GM12878 (cell line): ENCODE measurements at regions not wholly inside any gene's neighbourhood (a gene's known extent, or its start where the extent isn't known, plus 50 kb on each side); places are given as distances from the start of the nearest gene placed in this dataset.

Source experiments
- ATAC-seq: fragments of 200-7000 bp; cut with Tn5 transposase; 3 replicates; pipeline ENCODE4 v1.9.1; 2020; ENCODE audit warnings: mild to moderate bottlenecking, moderate library complexity
- BruUV-seq: library from RNA; stranded (reverse); fragments of 400-500 nt; replicated peaks from 2 replicates; lab custom pipeline; 2021; lab: Mats Ljungman, UMichigan
- CTCF ChIA-PET: fragments of 300-600 bp; sonication (Branson Sonifier 250); formaldehyde crosslinking; extraction: SDS; loops from one replicate; lab custom pipeline; 2021; ENCODE audit warnings: inconsistent platforms; lab: Yijun Ruan, JAX
- POLR2A ChIA-PET: fragments of 350-600 bp; formaldehyde crosslinking; extraction: SDS; loops from one replicate; lab custom pipeline; 2021; ENCODE audit warnings: inconsistent platforms; lab: Charles Lee
- RAD21 ChIA-PET: fragments of 300-600 bp; sonication (Branson Sonifier 250); formaldehyde crosslinking; loops from one replicate; lab custom pipeline; 2023; ENCODE audit warnings: antibody characterized with exemption; ENCODE audit not compliant: unreplicated experiment; lab: Charles Lee
- SMC1A ChIA-PET: fragments of 300-600 bp; sonication (Branson Sonifier 250); formaldehyde crosslinking; loops from one replicate; lab custom pipeline; 2023; ENCODE audit not compliant: unreplicated experiment, uncharacterized antibody; lab: Charles Lee
- DNase-seq: peaks from one replicate; pipeline ENCODE4 v3.0.0-alpha.2; 2011; ENCODE audit warnings: low read depth, low spot score
- FAIRE-seq: peaks from 3 replicates; lab custom pipeline; 2011; peaks lifted over from hg19 to GRCh38; lab: Jason Lieb, UNC
- H2AFZ ChIP-seq: 2 replicates; pipeline ENCODE4 v1.6.0; 2011; ENCODE audit warnings: low read depth, low read length, control low read depth; ENCODE audit not compliant: control insufficient read depth
- H3K27ac ChIP-seq: 2 replicates; pipeline ENCODE4 v1.5.1; 2011; ENCODE audit warnings: control low read depth; ENCODE audit not compliant: control insufficient read depth, insufficient read depth
- H3K27me3 ChIP-seq, 2 experiments: replicated peaks in 1 of 2; 2 replicates each; pipeline versions ENCODE4 v1.6.0 to v1.6.1; 2011; ENCODE audit warnings: low read length in 1 of 2; ENCODE audit not compliant: control insufficient read depth in 2 of 2, insufficient read depth in 2 of 2
- H3K36me3 ChIP-seq, 2 experiments: 2 replicates each; pipeline ENCODE4 v1.5.1; 2011; ENCODE audit warnings: low read length in 1 of 2; ENCODE audit not compliant: control insufficient read depth in 2 of 2, insufficient read depth in 2 of 2
- H3K4me1 ChIP-seq: 2 replicates; pipeline ENCODE4 v1.6.1; 2011; ENCODE audit warnings: mild to moderate bottlenecking, low read length, moderate library complexity, mixed read lengths; ENCODE audit not compliant: control insufficient read depth, insufficient read depth
- H3K4me2 ChIP-seq: 2 replicates; pipeline ENCODE4 v1.6.0; 2011; ENCODE audit warnings: control low read depth; ENCODE audit not compliant: control insufficient read depth, insufficient read depth
- H3K4me3 ChIP-seq: fragments of 200-600 bp; sonication (generic); 2 replicates; pipeline ENCODE4 v1.5.1; 2016
- H3K79me2 ChIP-seq: 2 replicates; pipeline ENCODE4 v1.6.0; 2011; ENCODE audit warnings: low read length; ENCODE audit not compliant: control insufficient read depth, insufficient read depth
- H3K9ac ChIP-seq: 2 replicates; pipeline ENCODE4 v1.8.0; 2011; ENCODE audit warnings: low read length, control low read depth, mixed read lengths; ENCODE audit not compliant: control insufficient read depth, insufficient read depth
- H3K9me3 ChIP-seq: replicated peaks from 3 replicates; pipeline ENCODE4 v1.5.1; 2011; ENCODE audit warnings: mild to moderate bottlenecking, low read length; ENCODE audit not compliant: control insufficient read depth, insufficient read depth
- H4K20me1 ChIP-seq: 2 replicates; pipeline ENCODE4 v1.6.0; 2011; ENCODE audit not compliant: control insufficient read depth, insufficient read depth
- BMI1 ChIP-seq: fragments of 450-650 bp; IDR thresholded peaks from 2 replicates; pipeline ENCODE4 v1.6.1; 2016; ENCODE audit warnings: mild to moderate bottlenecking, moderate library complexity, borderline replicate concordance
- EED ChIP-seq: sonication (generic); IDR thresholded peaks from 2 replicates; pipeline ENCODE4 v1.6.1; 2016; ENCODE audit warnings: antibody characterized with exemption, low read depth
- EGR1 ChIP-seq, 2 experiments: IDR thresholded peaks; 1 replicate in 1 of 2; 2 replicates in 1 of 2; pipeline ENCODE4 v1.6.1; 2011 to 2012; ENCODE audit warnings: low read depth in 2 of 2, low read length in 2 of 2, borderline replicate concordance in 1 of 2, mild to moderate bottlenecking in 1 of 2, moderate library complexity in 1 of 2
- ELK1 ChIP-seq: IDR thresholded peaks from 2 replicates; pipeline ENCODE4 v1.6.1; 2012; ENCODE audit warnings: low read depth, low read length, improper control_type of control experiment
- FOXK2 ChIP-seq: fragments of 450-650 bp; IDR thresholded peaks from 2 replicates; pipeline ENCODE4 v1.6.1; 2017; ENCODE audit warnings: mild to moderate bottlenecking, moderate library complexity
- IKZF1 ChIP-seq: fragments of 450-650 bp; conservative IDR thresholded peaks from 2 replicates; pipeline ENCODE4 v1.6.1; 2017; ENCODE audit warnings: antibody characterized with exemption, mild to moderate bottlenecking
- KAT2A ChIP-seq: conservative IDR thresholded peaks from 2 replicates; pipeline ENCODE4 v1.6.1; 2011; ENCODE audit warnings: low read depth, low read length; ENCODE audit not compliant: control insufficient read depth
- MTA2 ChIP-seq: fragments of 450-650 bp; IDR thresholded peaks from 2 replicates; pipeline ENCODE4 v1.6.1; 2016; ENCODE audit warnings: low read depth, mild to moderate bottlenecking, moderate library complexity
- NR2F1 ChIP-seq: fragments of 450-650 bp; conservative IDR thresholded peaks from 2 replicates; pipeline ENCODE4 v1.6.1; 2017; ENCODE audit warnings: mild to moderate bottlenecking
- PKNOX1 ChIP-seq: fragments of 450-650 bp; IDR thresholded peaks from 2 replicates; pipeline ENCODE4 v1.6.1; 2016; ENCODE audit warnings: mild to moderate bottlenecking
- POLR2AphosphoS5 ChIP-seq: IDR thresholded peaks from 2 replicates; pipeline ENCODE4 v1.6.1; 2011; ENCODE audit warnings: mild to moderate bottlenecking, low read length, inconsistent platforms
- RBBP5 ChIP-seq: fragments of 200-600 bp; sonication (generic); conservative IDR thresholded peaks from 2 replicates; pipeline ENCODE4 v1.6.1; 2016
- RFX5 ChIP-seq: IDR thresholded peaks from 2 replicates; pipeline ENCODE4 v1.6.1; 2011; ENCODE audit warnings: low read depth, low read length, improper control_type of control experiment
- YY1 ChIP-seq: IDR thresholded peaks from 2 replicates; pipeline ENCODE4 v1.6.1; 2011; ENCODE audit warnings: low read depth, mild to moderate bottlenecking, low read length
- ZBED1 ChIP-seq: IDR thresholded peaks from 2 replicates; pipeline ENCODE4 v1.6.1; 2016; ENCODE audit warnings: borderline replicate concordance
- ZBTB33 ChIP-seq: fragments of 450-650 bp; IDR thresholded peaks from 2 replicates; pipeline ENCODE4 v1.6.1; 2017; ENCODE audit warnings: mild to moderate bottlenecking
- ZNF217 ChIP-seq: fragments of 450-650 bp; IDR thresholded peaks from 2 replicates; pipeline ENCODE4 v1.6.1; 2017; ENCODE audit warnings: antibody characterized with exemption, mild to moderate bottlenecking
- WGBS: methylation state at CpG from one replicate; pipeline ENCODE4 v1.1.6; 2016; ENCODE audit warnings: low lambda C conversion rate; ENCODE audit not compliant: insufficient replicate concordance, insufficient coverage; ENCODE audit errors: missing lambda C conversion rate; 5-methylcytosine and 5-hydroxymethylcytosine counted together
- in situ Hi-C: fragments of 300-500 bp; cut with MboI; formaldehyde crosslinking; loops from 9 replicates; pipeline ENCODE4 v1.14.3; 2018; ENCODE audit warnings: mixed read lengths
- intact Hi-C: fragments of 100-400 bp; cut with micrococcal nuclease; formaldehyde crosslinking; loops from one replicate; pipeline ENCODE4 v1.14.2; 2022; ENCODE audit not compliant: unreplicated experiment

DNA sequence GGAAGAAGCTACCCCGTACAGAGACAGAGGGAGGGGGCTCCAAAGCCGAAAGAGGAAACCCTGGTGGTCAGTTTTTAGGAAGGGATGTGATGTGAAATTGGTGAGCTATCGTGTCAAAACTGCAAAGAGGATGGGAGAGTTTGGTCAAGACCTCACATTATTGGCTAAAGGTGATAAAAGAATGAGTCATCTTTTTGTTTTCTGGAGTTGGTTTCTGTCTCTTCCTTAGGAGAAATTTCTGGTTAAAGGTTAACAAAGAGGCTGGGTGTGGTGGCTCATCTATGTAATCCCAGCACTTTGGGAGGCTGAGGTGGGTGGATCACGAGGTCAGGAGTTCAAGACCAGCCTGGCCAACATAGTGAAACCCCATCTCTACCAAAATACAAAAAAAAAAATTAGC is 217.8 kb upstream of the CBLB start:
- H3K4me2 ChIP-seq: no peak overlapping the region
- no peaks in the 10 kb centered on the region for H3K27me3 ChIP-seq
- no peaks in the 10 kb centered on the region for H4K20me1 ChIP-seq
- in situ Hi-C loops: no loop called here
- no peak overlapping the region for H2AFZ ChIP-seq
- POLR2A ChIA-PET: no interaction called here
- no peak overlapping the region for H3K4me3 ChIP-seq
- CTCF ChIA-PET: no interaction called here
- RAD21 ChIA-PET: no interaction called here
- SMC1A ChIA-PET: no interaction called here
- no peak for TF ChIP-seq YY1
- TF ChIP-seq BMI1: no peak
- TF ChIP-seq NR2F1: 0 out of 2 replicates have a peak, but pooled peaks have one; percentile 13
- peak; percentile 39 for TF ChIP-seq IKZF1
- TF ChIP-seq EGR1 (IDR thresholded peaks at IDR 0.05; ENCODE audit: borderline replicate concordance in 1 of 2, low read depth in 2 of 2, low read length in 2 of 2): no peak
- TF ChIP-seq ZNF217: no peak
- no peak overlapping the region for H3K27ac ChIP-seq
- no peak overlapping the region for H3K9ac ChIP-seq
- no peak for DNase-seq
- BruUV-seq: no TSS peak
- H3K4me1 ChIP-seq: peaks cover 2% of the 10 kb centered on the region; the same call in 1 of the 2 replicates
- no peak for FAIRE-seq
- no peak for ATAC-seq
- H3K79me2 ChIP-seq: no peaks in the 10 kb centered on the region
- no peaks in the 10 kb centered on the region for H3K36me3 ChIP-seq
- intact Hi-C loops: no loop called here
- WGBS: 42% methylated on average over 4 of the region's 4 CpGs
- no peaks in the 10 kb centered on the region; the same call in 2 of the 3 replicates for H3K9me3 ChIP-seq

DNA sequence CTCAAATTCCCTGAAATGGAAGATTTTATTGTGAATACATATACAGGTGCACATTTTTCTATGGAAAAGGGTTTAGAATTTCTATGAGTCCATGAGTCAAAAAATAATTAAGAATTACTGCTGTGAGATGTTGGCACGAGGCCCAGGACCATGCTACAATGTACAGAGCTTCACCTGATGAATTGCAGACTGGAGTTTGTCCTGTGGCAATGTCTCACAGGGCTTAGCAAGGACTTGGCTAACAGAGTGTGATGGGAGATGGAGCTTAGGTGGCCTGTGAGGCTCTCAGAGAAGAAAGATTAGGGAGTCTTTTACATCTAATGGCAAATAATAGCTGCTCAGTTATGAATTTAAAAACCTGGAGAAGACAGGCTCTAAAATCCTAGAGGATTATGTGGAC is 219.5 kb upstream of the CBLB start:
- H2AFZ ChIP-seq: no peak overlapping the region
- H3K27me3 ChIP-seq: no peaks in the 10 kb centered on the region
- H3K36me3 ChIP-seq: no peaks in the 10 kb centered on the region
- no peaks in the 10 kb centered on the region for H4K20me1 ChIP-seq
- no peaks in the 10 kb centered on the region for H3K4me1 ChIP-seq
- POLR2A ChIA-PET: no interaction called here
- no TSS peak for BruUV-seq
- intact Hi-C loops (no loop called here), in situ Hi-C loops (no loop called here)
- H3K9me3 ChIP-seq: no peaks in the 10 kb centered on the region; the same call in 2 of the 3 replicates
- FAIRE-seq (no peak), ATAC-seq (no peak), DNase-seq (no peak)
- H3K4me2 ChIP-seq: no peak overlapping the region
- H3K4me3 ChIP-seq: no peak overlapping the region
- WGBS: 0% methylated on average over 1 of the region's 1 CpG
- H3K27ac ChIP-seq: no peak overlapping the region
- RAD21 ChIA-PET: no interaction called here
- H3K9ac ChIP-seq: no peak overlapping the region
- SMC1A ChIA-PET: interaction anchor here (0.6 to 1.9 kb wide), 9 partner anchors 8 to 673 kb away, joined by 3 to 5 read pairs (median 3); no protein-coding TSS in a partner anchor
- H3K79me2 ChIP-seq: no peaks in the 10 kb centered on the region
- CTCF ChIA-PET: no interaction called here
- TF ChIP-seq RBBP5: no peak
- no peak for TF ChIP-seq RFX5
- no peak for TF ChIP-seq KAT2A
- no peak for TF ChIP-seq ELK1
- no peak for TF ChIP-seq PKNOX1
- TF ChIP-seq EED: no peak
- TF ChIP-seq POLR2AphosphoS5: no peak
- TF ChIP-seq ZBED1: no peak
- no peak for TF ChIP-seq MTA2
- TF ChIP-seq FOXK2: no peak
- TF ChIP-seq ZBTB33: no peak
